ENCODE measurements at regions not wholly inside any gene's neighbourhood (a gene's known extent, or its start where the extent isn't known, plus 50 kb on each side); places are given as distances from the start of the nearest gene placed in this dataset.

GRCh38 chr11:119832202-119832935, 103.4 kb upstream of the NECTIN1 start:
- BruUV-seq (replicated peaks) = no TSS peak
- no peak for FAIRE-seq
- H3K79me2 ChIP-seq (ENCODE audit: control insufficient read depth, insufficient read depth, low read length) = no peaks in the 10 kb centered on the region
- in situ Hi-C loops (cut with MboI) (no loop called here), intact Hi-C loops (cut with micrococcal nuclease; ENCODE audit: unreplicated experiment) (no loop called here)
- no peak for DNase-seq (ENCODE audit: low read depth, low spot score)
- no peak overlapping the region for H3K4me2 ChIP-seq (ENCODE audit: control insufficient read depth, insufficient read depth)
- H3K9me3 ChIP-seq (replicated peaks; ENCODE audit: control insufficient read depth, insufficient read depth, low read length) = no peaks in the 10 kb centered on the region; the same call in 1 of the 3 replicates
- H4K20me1 ChIP-seq (ENCODE audit: control insufficient read depth, insufficient read depth) = no peaks in the 10 kb centered on the region
- H3K36me3 ChIP-seq (ENCODE audit: control insufficient read depth in 2 of 2, insufficient read depth in 2 of 2, low read length in 1 of 2) = no peaks in the 10 kb centered on the region
- TF ChIP-seq RAD51 (IDR thresholded peaks at IDR 0.05) (no peak), RELB (IDR thresholded peaks at IDR 0.05; ENCODE audit: low read depth) (no peak), RBBP5 (conservative IDR thresholded peaks at IDR 0.05) (no peak), IKZF1 (conservative IDR thresholded peaks at IDR 0.05) (no peak), PML (IDR thresholded peaks at IDR 0.05; ENCODE audit: low read length) (no peak), SRF (IDR thresholded peaks at IDR 0.05; ENCODE audit: low read depth in 2 of 2, low read length in 2 of 2) (no peak), POLR2AphosphoS5 (IDR thresholded peaks at IDR 0.05; ENCODE audit: low read length) (no peak), SPI1 (IDR thresholded peaks at IDR 0.05; ENCODE audit: borderline replicate concordance, insufficient read depth, low read depth, low read length) (no peak), HDAC6 (IDR thresholded peaks at IDR 0.05; ENCODE audit: unreplicated experiment) (no peak), TARDBP (IDR thresholded peaks at IDR 0.05; ENCODE audit: borderline replicate concordance) (no peak), BACH1 (IDR thresholded peaks at IDR 0.05; ENCODE audit: borderline replicate concordance) (no peak), NR2F1 (conservative IDR thresholded peaks at IDR 0.05) (no peak), ZNF592 (IDR thresholded peaks at IDR 0.05) (no peak)
- ChIA-PET SMC1A (ENCODE audit: uncharacterized antibody, unreplicated experiment) (no interaction called here), CTCF (interaction anchor here (1.3 kb wide), 1 partner anchor 159 kb away, joined by 3 read pairs; no protein-coding TSS in a partner anchor), RAD21 (ENCODE audit: unreplicated experiment) (no interaction called here), POLR2A (interaction anchor here (0.6 kb wide), 1 partner anchor 850 kb away, joined by 3 read pairs; no protein-coding TSS in a partner anchor)
- 24% methylated on average over 11 of the region's 11 CpGs for WGBS (ENCODE audit: insufficient coverage, insufficient replicate concordance, low lambda C conversion rate, missing lambda C conversion rate)
- H2AFZ ChIP-seq (ENCODE audit: control insufficient read depth, low read depth, low read length) = no peak overlapping the region
- H3K4me1 ChIP-seq (ENCODE audit: control insufficient read depth, insufficient read depth, low read length) = no peaks in the 10 kb centered on the region
- H3K4me3 ChIP-seq = no peak overlapping the region
- no peak overlapping the region for H3K27ac ChIP-seq (ENCODE audit: control insufficient read depth, insufficient read depth)
- no peak overlapping the region for H3K9ac ChIP-seq (ENCODE audit: control insufficient read depth, insufficient read depth, low read length)
- H3K27me3 ChIP-seq (replicated peaks in 1 of 2; ENCODE audit: control insufficient read depth in 2 of 2, insufficient read depth in 2 of 2, low read length in 1 of 2) = no peaks in the 10 kb centered on the region
- ATAC-seq = no peak; the same call in 2 of the 3 replicates
